Heart left ventricle (tissue), 16 donors: ENCODE measurements at regions not wholly inside any gene's neighbourhood (a gene's known extent, or its start where the extent isn't known, plus 50 kb on each side); places are given as distances from the start of the nearest gene placed in this dataset.
A peak's percentile ranks its signal among the peaks of the same experiment; 100 is the strongest.

Experiments used
- ATAC-seq, 4 donors: fragments of 200-7000 bp; cut with Tn5 transposase; one replicate each; pipeline ENCODE4 v1.9.1; 2020 to 2022; ENCODE audit warnings: moderate library complexity in 4 of 4, mild to moderate bottlenecking in 3 of 4, moderate number of reproducible peaks in 1 of 4
- DNase-seq, 5 donors: peaks; one replicate each; pipeline ENCODE4 v3.0.0-alpha.2; 2020
- H3K27ac ChIP-seq, 12 donors: fragments of 200-600 bp; sonication (generic) in 4 of 12; one replicate each; pipeline versions ENCODE4 v1.5.0 to v1.8.0; 2016 to 2022; ENCODE audit warnings: mild to moderate bottlenecking in 2 of 12
- H3K27me3 ChIP-seq, 9 donors: fragments of 200-600 bp; sonication (generic) in 2 of 9; one replicate each; pipeline versions ENCODE4 v1.5.1 to v1.8.0; 2016 to 2022; ENCODE audit warnings: mild to moderate bottlenecking in 3 of 9
- H3K36me3 ChIP-seq, 9 donors: fragments of 200-600 bp; sonication (generic) in 2 of 9; one replicate each; pipeline versions ENCODE4 v1.5.0 to v1.8.0; 2018 to 2022; ENCODE audit warnings: mild to moderate bottlenecking in 2 of 9
- H3K4me1 ChIP-seq, 12 donors: fragments of 200-600 bp; sonication (generic) in 4 of 12; one replicate each; pipeline versions ENCODE4 v1.5.0 to v1.8.0; 2016 to 2022; ENCODE audit warnings: mild to moderate bottlenecking in 3 of 12
- H3K4me3 ChIP-seq, 12 donors: fragments of 200-600 bp; sonication (generic) in 4 of 12; one replicate each; pipeline versions ENCODE4 v1.5.0 to v1.8.0; 2017 to 2022; ENCODE audit warnings: mild to moderate bottlenecking in 9 of 12, moderate library complexity in 4 of 12
- H3K9me3 ChIP-seq, 12 donors: fragments of 200-600 bp; sonication (generic) in 4 of 12; one replicate each; pipeline versions ENCODE4 v1.5.0 to v1.8.0; 2016 to 2022; ENCODE audit warnings: mild to moderate bottlenecking in 1 of 12
- CTCF ChIP-seq, 12 donors: fragments of 200-600 bp; sonication (generic) in 4 of 12; IDR thresholded peaks; one replicate each; pipeline versions ENCODE4 v1.5.0 to v1.8.0; 2018 to 2022; ENCODE audit warnings: antibody characterized with exemption in 12 of 12, mild to moderate bottlenecking in 5 of 12
- POLR2A ChIP-seq, 2 donors: fragments of 450-650 bp; IDR thresholded peaks; one replicate each; pipeline ENCODE4 v1.6.1; 2017; ENCODE audit warnings: antibody characterized with exemption in 2 of 2, mild to moderate bottlenecking in 2 of 2, moderate library complexity in 2 of 2
- WGBS, 4 donors: extraction: QIAGEN DNeasy Blood & Tissue Kit in 2 of 4; methylation state at CpG; one replicate each; pipeline versions ENCODE4 v1.1.5 to v1.1.7; 2013 to 2018; 5-methylcytosine and 5-hydroxymethylcytosine counted together
- intact Hi-C, 10 donors: fragments of 100-400 bp; cut with DNase I; formaldehyde crosslinking; loops; one replicate each; pipeline versions ENCODE4 v1.11.1 to v1.14.2; 2022
- donor health status: ischemic (EF 13 %, LVEDD 7.1; RV severe dilation, severe dysfunction).
- donor health status: healthy with polysubstance abuse.
- donor health status: DM: no; HTN: yes; CAD: no.
- donor health status: DM: no; HTN: no; CAD: no.
- donor health status: ischemic (EF 25% LVEDD 6.9; RV normal size, moderate dysfunction).
- donor health status: ischemic (EF 25% LVEDD 5.7; RV mildly dilated, moderate dysfunction).
- donor health status: healthy.
- donor health status: DM: yes; HTN: yes; CAD: no.
- donor health status: ischemic (EF 35%, LVEDD 5.7; RV mildly dilated, moderate dysfunction).
- donor health status: nonischemic (EF 11% LVEDD 7.7; RV severe dilation, severe dysfunction).
- donor health status: DM: yes; HTN: yes; CAD: no.
- donor health status: PGD.
- donor health status: ischemic (EF 29% LVEDD 5.4; RV normal size, mild dysfunction).
- donor health status: nonischemic (EF 23%, LVEDD 6.1; RV moderate dilation, normal function).

DNA sequence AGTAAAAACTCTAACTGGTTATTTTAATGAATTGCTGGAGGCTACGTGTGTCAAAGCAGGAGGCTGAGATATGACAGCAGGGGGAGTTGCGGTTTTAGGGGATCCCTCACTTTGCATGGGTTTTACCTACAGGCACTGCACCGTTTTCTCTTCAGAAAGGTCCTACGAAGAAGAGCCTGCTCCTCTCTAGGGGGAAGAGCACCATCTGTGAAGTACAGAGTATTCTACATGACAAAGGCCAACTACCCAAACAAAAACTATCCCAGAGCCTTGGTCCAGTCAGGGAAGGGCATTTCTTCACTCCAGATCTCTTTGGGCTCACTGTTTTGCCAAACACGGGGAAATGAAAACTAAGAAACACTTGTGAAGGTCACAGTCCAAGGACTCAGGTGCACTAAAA lies 696.7 kb upstream of the SOX11 start:
- H3K4me3 ChIP-seq: no peak overlapping the region
- H3K4me1 ChIP-seq: no peaks in the 10 kb centered on the region
- intact Hi-C loops: loop anchor here in 3 of 10 donors (10.0 kb wide), 3 partner anchors 699 to 1779 kb away; partner anchors contain the start of gene SOX11 (in 2 of the 3)
- no peak for TF ChIP-seq POLR2A (IDR thresholded peaks at IDR 0.05)
- TF ChIP-seq CTCF (IDR thresholded peaks at IDR 0.05): peak in 1 of 12 donors; percentile 23
- no peak overlapping the region for H3K27ac ChIP-seq
- H3K9me3 ChIP-seq: no peaks in the 10 kb centered on the region
- DNase-seq (no peak), ATAC-seq (no peak)
- H3K36me3 ChIP-seq: no peaks in the 10 kb centered on the region
- peaks cover 0 to 4% (median 0%) of the 10 kb centered on the region in 9 donors for H3K27me3 ChIP-seq
- 65 to 80% (median 69%) methylated on average over 5 of the region's 5 CpGs for WGBS, 4 donors

DNA sequence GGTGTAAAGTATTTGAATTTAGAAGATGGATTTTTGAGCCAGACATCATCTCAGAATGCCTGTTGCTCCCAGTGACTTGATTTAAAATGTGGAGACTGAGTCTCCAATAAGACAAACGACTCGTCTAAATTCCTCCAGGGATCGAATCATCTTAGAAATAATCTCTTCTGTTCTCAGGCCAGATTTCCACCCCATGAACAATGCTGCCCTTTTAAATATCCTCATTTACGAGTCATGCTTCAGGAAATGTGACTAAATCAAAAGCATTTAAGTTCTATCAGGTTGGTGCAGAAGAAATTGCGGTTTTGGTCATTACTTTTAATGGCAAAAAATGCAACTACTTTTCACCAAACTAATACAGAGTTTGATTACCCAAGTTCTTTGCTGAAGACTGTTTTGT lies 684.6 kb upstream of the SOX11 start:
- H3K36me3 ChIP-seq: no peaks in the 10 kb centered on the region
- intact Hi-C loops: no loop called here
- DNase-seq (no peak), ATAC-seq (no peak)
- no peaks in the 10 kb centered on the region for H3K4me1 ChIP-seq
- H3K27ac ChIP-seq: no peak overlapping the region
- no peaks in the 10 kb centered on the region for H3K9me3 ChIP-seq
- no peaks in the 10 kb centered on the region for H3K27me3 ChIP-seq
- 63 to 68% (median 65%) methylated on average over 5 of the region's 5 CpGs for WGBS, 4 donors
- no peak overlapping the region for H3K4me3 ChIP-seq
- TF ChIP-seq POLR2A (IDR thresholded peaks at IDR 0.05): no peak
- no peak for TF ChIP-seq CTCF (IDR thresholded peaks at IDR 0.05)

DNA sequence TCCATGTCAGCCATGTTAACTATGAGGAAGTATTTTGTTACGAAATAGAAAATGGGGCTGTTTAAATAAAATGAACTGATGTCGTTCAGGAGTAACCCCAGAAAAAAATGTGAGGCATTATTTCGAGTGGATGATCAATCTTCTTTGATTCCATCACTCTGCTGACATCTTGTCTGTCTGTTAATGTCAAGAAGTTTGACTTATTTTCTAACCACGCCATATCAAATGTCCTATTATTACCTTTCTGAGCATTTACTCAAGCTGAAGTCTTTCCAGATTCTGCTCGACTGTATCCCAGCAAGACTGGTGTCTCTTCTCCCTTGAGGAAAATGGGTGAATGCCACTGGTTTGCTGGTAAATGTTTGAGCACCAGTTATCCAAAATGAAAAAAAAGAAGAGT lies 672.9 kb upstream of the SOX11 start:
- no peak for TF ChIP-seq POLR2A (IDR thresholded peaks at IDR 0.05)
- no peak for TF ChIP-seq CTCF (IDR thresholded peaks at IDR 0.05)

GRCh38 chr2:5020116-5020875 lies 671.9 kb upstream of the SOX11 start:
- Histone ChIP-seq H3K4me3 (no peak overlapping the region), H3K36me3 (no peaks in the 10 kb centered on the region), H3K27me3 (no peaks in the 10 kb centered on the region), H3K9me3 (peaks cover 0 to 27% (median 2%) of the 10 kb centered on the region in 12 donors), H3K4me1 (no peaks in the 10 kb centered on the region), H3K27ac (no peak overlapping the region)
- 31 to 58% (median 37%) methylated on average over 8 of the region's 8 CpGs for WGBS, 4 donors
- TF ChIP-seq POLR2A (IDR thresholded peaks at IDR 0.05) (no peak), CTCF (IDR thresholded peaks at IDR 0.05) (no peak)
- ATAC-seq (no peak), DNase-seq (no peak)
- intact Hi-C loops: no loop called here

More for the DNA sequence above, 672.9 kb upstream of the SOX11 start:
- no peak overlapping the region for H3K27ac ChIP-seq
- no peaks in the 10 kb centered on the region for H3K36me3 ChIP-seq
- ATAC-seq: no peak
- DNase-seq: no peak
- no peaks in the 10 kb centered on the region for H3K27me3 ChIP-seq
- WGBS, 4 donors: 79 to 82% (median 81%) methylated on average over 5 of the region's 5 CpGs
- intact Hi-C loops: no loop called here
- H3K4me1 ChIP-seq: no peaks in the 10 kb centered on the region
- H3K9me3 ChIP-seq: peaks cover 0 to 20% (median 2%) of the 10 kb centered on the region in 12 donors
- H3K4me3 ChIP-seq: no peak overlapping the region
